Chondrocyte (in vitro differentiated cells): ENCODE measurements at regions not wholly inside any gene's neighbourhood (a gene's known extent, or its start where the extent isn't known, plus 50 kb on each side); places are given as distances from the start of the nearest gene placed in this dataset.
"Not testable (repeated sequence)": the region's sequence is repeated elsewhere in the genome, so short reads cannot be mapped to it uniquely, and the experiment has no call there.

Experiments
- DNase-seq: peaks from one replicate; pipeline ENCODE4 v3.0.0; 2021; ENCODE audit warnings: mixed read lengths, low spot score
- H3K27ac Mint-ChIP-seq: one replicate; pipeline ENCODE4 v1.8.0; 2021; ENCODE audit warnings: mild to moderate bottlenecking, moderate library complexity, mixed read lengths; ENCODE audit not compliant: unreplicated experiment
- H3K27me3 Mint-ChIP-seq: 2 replicates; pipeline ENCODE4 v1.8.0; 2021; ENCODE audit warnings: low read depth, mixed read lengths
- H3K36me3 Mint-ChIP-seq: 2 replicates; pipeline ENCODE4 v1.8.0; 2021; ENCODE audit warnings: low read depth, mixed read lengths
- H3K4me1 Mint-ChIP-seq: 2 replicates; pipeline ENCODE4 v1.8.0; 2021; ENCODE audit warnings: low read depth, mild to moderate bottlenecking, mixed read lengths
- H3K4me3 Mint-ChIP-seq: one replicate; pipeline ENCODE4 v1.8.0; 2021; ENCODE audit warnings: mild to moderate bottlenecking, moderate library complexity, mixed read lengths; ENCODE audit not compliant: unreplicated experiment
- H3K9me3 Mint-ChIP-seq: 2 replicates; pipeline ENCODE4 v1.8.0; 2021; ENCODE audit warnings: low read depth, mixed read lengths
- CTCF ChIP-seq: fragments of 200-600 bp; sonication (generic); IDR thresholded peaks from 2 replicates; pipeline ENCODE4 v1.5.0; 2021; ENCODE audit warnings: antibody characterized with exemption, mild to moderate bottlenecking, moderate library complexity

- Mint-ChIP-seq H3K27me3 (no peaks in the 10 kb centered on the region), H3K9me3 (peaks cover 8% of the 10 kb centered on the region), H3K4me1 (no peaks in the 10 kb centered on the region), H3K4me3 (no peak overlapping the region), H3K36me3 (peaks cover 6% of the 10 kb centered on the region), H3K27ac (no peak overlapping the region)
- TF ChIP-seq CTCF = no peak
- no peak for DNase-seq
Observed at GRCh38 chr6:146937316-146937715, 266.9 kb upstream of the STXBP5 start.

DNA sequence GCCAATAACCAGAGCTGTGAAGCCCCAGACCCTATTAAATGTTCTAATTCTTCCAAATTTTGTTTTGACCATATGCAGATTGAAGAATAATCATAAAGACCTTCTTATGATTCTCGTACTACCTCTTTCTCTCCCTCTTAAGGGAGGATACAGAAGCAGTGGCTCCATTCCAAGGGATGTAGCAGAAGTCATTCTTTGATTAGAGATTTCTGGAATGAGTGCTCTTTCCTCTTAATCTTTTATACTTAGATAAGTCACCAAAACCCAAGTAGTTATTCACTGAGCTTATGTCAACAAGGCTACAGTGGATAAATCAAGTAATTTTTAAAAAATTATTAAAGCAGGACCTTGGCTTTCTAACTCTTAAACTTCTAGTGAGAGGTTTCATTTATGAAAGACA, 266.0 kb upstream of the STXBP5 start:
- H3K4me1 Mint-ChIP-seq = no peaks in the 10 kb centered on the region
- H3K27me3 Mint-ChIP-seq = no peaks in the 10 kb centered on the region
- no peak for DNase-seq
- peaks cover 4% of the 10 kb centered on the region for H3K36me3 Mint-ChIP-seq
- no peak for TF ChIP-seq CTCF
- H3K27ac Mint-ChIP-seq = no peak overlapping the region
- peaks cover 12% of the 10 kb centered on the region for H3K9me3 Mint-ChIP-seq
- H3K4me3 Mint-ChIP-seq = no peak overlapping the region

GRCh38 chr6:146939456-146939855, 264.8 kb upstream of the STXBP5 start:
- not testable (repeated sequence) for H3K4me3 Mint-ChIP-seq, H3K36me3 Mint-ChIP-seq, H3K27me3 Mint-ChIP-seq, H3K27ac Mint-ChIP-seq, DNase-seq, H3K4me1 Mint-ChIP-seq
- H3K9me3 Mint-ChIP-seq = peaks cover 12% of the 10 kb centered on the region

DNA sequence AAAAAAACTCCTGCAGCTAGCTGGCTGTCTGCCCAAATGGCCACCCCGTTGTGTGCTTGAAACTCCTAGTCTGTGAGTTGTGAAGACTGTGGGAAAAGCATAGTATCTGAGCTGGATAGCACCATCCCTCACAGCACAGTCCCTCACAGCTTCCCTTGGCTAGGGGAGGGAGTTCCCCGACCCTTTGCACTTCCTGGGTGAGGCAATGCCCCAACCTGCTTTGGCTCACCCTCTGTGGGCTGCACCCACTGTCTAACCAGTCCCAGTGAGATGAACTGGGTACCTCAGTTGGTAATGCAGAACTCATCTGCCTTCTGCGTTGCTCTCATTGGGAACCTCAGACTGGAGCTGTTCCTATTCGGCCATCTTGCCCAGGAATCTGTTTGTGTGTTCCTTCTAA, 260.6 kb upstream of the STXBP5 start:
- Mint-ChIP-seq H3K4me3 (no peak overlapping the region), H3K4me1 (no peaks in the 10 kb centered on the region), H3K9me3 (peaks cover 16% of the 10 kb centered on the region), H3K27ac (no peak overlapping the region), H3K27me3 (no peaks in the 10 kb centered on the region), H3K36me3 (peaks cover 4% of the 10 kb centered on the region)
- TF ChIP-seq CTCF = no peak
- no peak for DNase-seq

GRCh38 chr6:146944077-146944476, 260.1 kb upstream of the STXBP5 start:
- Mint-ChIP-seq H3K9me3 (peaks cover 18% of the 10 kb centered on the region), H3K4me1 (no peaks in the 10 kb centered on the region), H3K4me3 (no peak overlapping the region), H3K27ac (no peak overlapping the region), H3K27me3 (no peaks in the 10 kb centered on the region), H3K36me3 (peaks cover 4% of the 10 kb centered on the region)
- TF ChIP-seq CTCF = no peak
- DNase-seq = no peak

DNA sequence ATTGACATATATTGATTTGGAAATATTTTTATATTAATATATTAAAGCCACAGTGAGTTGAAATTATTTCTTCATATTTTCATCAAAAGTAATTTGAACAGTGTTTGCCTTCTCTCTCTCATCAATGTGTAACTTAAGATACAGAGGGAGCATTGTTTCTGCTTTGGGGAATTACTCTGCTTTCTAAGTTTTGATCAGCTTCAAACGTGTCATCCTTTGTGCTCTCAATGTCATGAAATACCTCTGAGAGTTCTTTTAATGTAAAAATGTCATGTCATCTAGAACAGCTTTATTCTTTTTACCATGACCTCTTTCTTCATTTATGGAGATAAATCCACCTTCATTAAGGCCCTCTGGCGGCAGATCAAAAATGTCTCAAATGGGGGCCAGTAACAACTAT, 259.4 kb upstream of the STXBP5 start:
- Mint-ChIP-seq H3K27ac (no peak overlapping the region), H3K4me3 (no peak overlapping the region), H3K4me1 (no peaks in the 10 kb centered on the region), H3K36me3 (peaks cover 4% of the 10 kb centered on the region), H3K27me3 (no peaks in the 10 kb centered on the region), H3K9me3 (peaks cover 18% of the 10 kb centered on the region)
- DNase-seq = no peak
- peak; percentile 20 for TF ChIP-seq CTCF
